HCT116 (cell line): ENCODE measurements at regions not wholly inside any gene's neighbourhood (a gene's known extent, or its start where the extent isn't known, plus 50 kb on each side); places are given as distances from the start of the nearest gene placed in this dataset.

ENCODE experiments used
- ATAC-seq: fragments of 200-7000 bp; cut with Tn5 transposase; 2 replicates; pipeline ENCODE4 v1.9.1; 2020; ENCODE audit warnings: mild to moderate bottlenecking, moderate library complexity
- BruUV-seq: library from RNA; stranded (reverse); fragments of 400-500 nt; replicated peaks from 2 replicates; lab custom pipeline; 2021; lab: Mats Ljungman, UMichigan
- CTCF ChIA-PET: fragments of 300-600 bp; sonication (Branson Sonifier 250); formaldehyde crosslinking; loops from one replicate; lab custom pipeline; 2021; ENCODE audit warnings: antibody characterized with exemption; lab: Charles Lee
- POLR2A ChIA-PET: fragments of 300-600, 350-600 bp; sonication (Branson Sonifier 250); formaldehyde crosslinking; loops from one replicate; lab custom pipeline; 2021; ENCODE audit warnings: antibody characterized with exemption; lab: Charles Lee
- RAD21 ChIA-PET, 2 experiments: fragments of 300-600 bp; sonication (Branson Sonifier 250); formaldehyde crosslinking; loops; one replicate each; lab custom pipeline; 2023; ENCODE audit warnings: low total read pairs in 2 of 2; ENCODE audit not compliant: uncharacterized antibody in 2 of 2, unreplicated experiment in 2 of 2, low non-redundant PET in 1 of 2; lab: Charles Lee
- DNase-seq: peaks from one replicate; pipeline ENCODE4 v3.0.0-alpha.2; 2010; ENCODE audit warnings: low read depth, low spot score
- H2AFZ ChIP-seq: fragments of 200-600 bp; shearing (Covaris generic), sonication (generic); 2 replicates; pipeline ENCODE4 v1.6.1; 2017; ENCODE audit warnings: low read depth, mixed run types, mixed read lengths, antibody characterized with exemption, low read length; ENCODE audit not compliant: poor library complexity, severe bottlenecking
- H3K27ac ChIP-seq: 2 replicates; pipeline ENCODE4 v1.5.1; 2012; ENCODE audit warnings: low read depth, low read length
- H3K27me3 ChIP-seq: fragments of 200-600 bp; sonication (generic); 2 replicates; pipeline ENCODE4 v1.6.1; 2016; ENCODE audit warnings: mixed run types, low read length, mixed read lengths; ENCODE audit not compliant: insufficient read depth
- H3K36me3 ChIP-seq, 2 experiments: fragments of 200-500 bp in 1 of 2; fragments of 200-600 bp in 1 of 2; sonication (Bioruptor generic) in 1 of 2; sonication (generic) in 1 of 2; 2 replicates each; pipeline versions ENCODE4 v1.5.1 to v1.6.1; 2014 to 2016; ENCODE audit warnings: low read length in 2 of 2, inconsistent platforms in 1 of 2, mixed read lengths in 1 of 2, mixed run types in 1 of 2; ENCODE audit not compliant: insufficient read depth in 2 of 2, control insufficient read depth in 1 of 2
- H3K4me1 ChIP-seq, 2 experiments: fragments of 200-600 bp in 1 of 2; sonication (generic) in 1 of 2; 2 replicates each; pipeline versions ENCODE4 v1.5.1 to v1.6.1; 2012 to 2017; ENCODE audit warnings: low read length in 2 of 2, inconsistent platforms in 1 of 2, mild to moderate bottlenecking in 1 of 2, mixed read lengths in 1 of 2, mixed run types in 1 of 2, moderate library complexity in 1 of 2; ENCODE audit not compliant: insufficient read depth in 2 of 2, control insufficient read depth in 1 of 2
- H3K4me2 ChIP-seq: fragments of 200-600 bp; sonication (generic); 2 replicates; pipeline ENCODE4 v1.6.1; 2017; ENCODE audit warnings: mixed run types, low read length, mixed read lengths
- H3K4me3 ChIP-seq, 2 experiments: fragments of 200-600 bp in 1 of 2; sonication (generic) in 1 of 2; replicated peaks in 1 of 2; 2 replicates each; pipeline ENCODE4 v1.5.1; 2011 to 2016; ENCODE audit warnings: low read length in 2 of 2, control low read depth in 1 of 2, low read depth in 1 of 2, mild to moderate bottlenecking in 1 of 2, mixed read lengths in 1 of 2, mixed run types in 1 of 2
- H3K79me2 ChIP-seq: fragments of 200-600 bp; sonication (generic); 2 replicates; pipeline ENCODE4 v1.6.1; 2017; ENCODE audit warnings: mild to moderate bottlenecking, mixed run types, low read length, moderate library complexity, mixed read lengths; ENCODE audit not compliant: insufficient read depth
- H3K9ac ChIP-seq: fragments of 200-600 bp; sonication (generic); 2 replicates; pipeline ENCODE4 v1.6.1; 2016; ENCODE audit warnings: low read length, mixed read lengths
- H3K9me2 ChIP-seq: fragments of 200-600 bp; sonication (generic), shearing (Covaris generic); 2 replicates; pipeline ENCODE4 v1.6.1; 2017; ENCODE audit warnings: mixed run types, mild to moderate bottlenecking, moderate library complexity; ENCODE audit not compliant: insufficient read depth
- H3K9me3 ChIP-seq, 2 experiments: fragments of 200-500 bp in 1 of 2; fragments of 200-600 bp in 1 of 2; sonication (Bioruptor generic) in 1 of 2; sonication (generic) in 1 of 2; 2 replicates each; pipeline ENCODE4 v1.6.1; 2014 to 2017; ENCODE audit warnings: low read length in 2 of 2, mixed read lengths in 2 of 2, inconsistent platforms in 1 of 2, low read depth in 1 of 2, mild to moderate bottlenecking in 1 of 2, mixed run types in 1 of 2, moderate library complexity in 1 of 2; ENCODE audit not compliant: control insufficient read depth in 1 of 2, insufficient read depth in 1 of 2
- H4K20me1 ChIP-seq: fragments of 200-600 bp; sonication (generic), shearing (Covaris generic); 2 replicates; pipeline ENCODE4 v1.6.1; 2017; ENCODE audit warnings: mixed run types, mild to moderate bottlenecking, moderate library complexity; ENCODE audit not compliant: insufficient read depth
- CBX3 ChIP-seq: IDR thresholded peaks from 2 replicates; pipeline ENCODE4 v1.6.1; 2012; ENCODE audit warnings: low read depth
- CEBPB ChIP-seq: IDR thresholded peaks from 2 replicates; pipeline ENCODE4 v1.6.1; 2012; ENCODE audit warnings: low read depth
- EGR1 ChIP-seq: IDR thresholded peaks from 2 replicates; pipeline ENCODE4 v1.6.1; 2012; ENCODE audit warnings: low read depth
- ELF1 ChIP-seq: IDR thresholded peaks from 2 replicates; pipeline ENCODE4 v1.6.1; 2012; ENCODE audit warnings: low read depth, borderline replicate concordance
- POLR2A ChIP-seq: IDR thresholded peaks from 2 replicates; pipeline ENCODE4 v1.7.0; 2011; ENCODE audit warnings: borderline replicate concordance; ENCODE audit not compliant: insufficient read depth, insufficient read length; ENCODE audit errors: extremely low read depth
- SP1 ChIP-seq: IDR thresholded peaks from 2 replicates; pipeline ENCODE4 v1.6.1; 2012; ENCODE audit warnings: low read depth
- TCF7L2 ChIP-seq: IDR thresholded peaks from 2 replicates; pipeline ENCODE4 v1.7.0; 2011; ENCODE audit warnings: borderline replicate concordance, inconsistent platforms; ENCODE audit not compliant: insufficient read depth, insufficient read length; ENCODE audit errors: extremely low read depth
- YY1 ChIP-seq: IDR thresholded peaks from 2 replicates; pipeline ENCODE4 v1.6.1; 2011; ENCODE audit warnings: low read length, low read depth, moderate library complexity, mild to moderate bottlenecking; ENCODE audit not compliant: insufficient replicate concordance; ENCODE audit errors: extremely low read depth
- ZFX ChIP-seq: fragments of 450-650 bp; IDR thresholded peaks from 2 replicates; pipeline ENCODE4 v1.6.1; 2017
- ZNF274 ChIP-seq: fragments of 200-500 bp; sonication (Bioruptor generic); IDR thresholded peaks from 2 replicates; pipeline ENCODE4 v1.6.1; 2014; ENCODE audit warnings: mild to moderate bottlenecking, low read depth, low read length, inconsistent platforms
- intact Hi-C: fragments of 100-400 bp; cut with micrococcal nuclease; formaldehyde crosslinking; loops from 2 replicates; pipeline ENCODE4 v1.10.0; 2022
- TF ChIP-seq, protein P1 (sequence below): IDR thresholded peaks from 2 replicates; pipeline ENCODE4 v1.6.1; 2011; ENCODE audit warnings: mild to moderate bottlenecking, low read length, moderate library complexity; ENCODE audit not compliant: insufficient replicate concordance; ENCODE audit errors: extremely low read depth
- TF ChIP-seq, protein P2 (sequence below): IDR thresholded peaks from 2 replicates; pipeline ENCODE4 v1.6.1; 2012

DNA sequence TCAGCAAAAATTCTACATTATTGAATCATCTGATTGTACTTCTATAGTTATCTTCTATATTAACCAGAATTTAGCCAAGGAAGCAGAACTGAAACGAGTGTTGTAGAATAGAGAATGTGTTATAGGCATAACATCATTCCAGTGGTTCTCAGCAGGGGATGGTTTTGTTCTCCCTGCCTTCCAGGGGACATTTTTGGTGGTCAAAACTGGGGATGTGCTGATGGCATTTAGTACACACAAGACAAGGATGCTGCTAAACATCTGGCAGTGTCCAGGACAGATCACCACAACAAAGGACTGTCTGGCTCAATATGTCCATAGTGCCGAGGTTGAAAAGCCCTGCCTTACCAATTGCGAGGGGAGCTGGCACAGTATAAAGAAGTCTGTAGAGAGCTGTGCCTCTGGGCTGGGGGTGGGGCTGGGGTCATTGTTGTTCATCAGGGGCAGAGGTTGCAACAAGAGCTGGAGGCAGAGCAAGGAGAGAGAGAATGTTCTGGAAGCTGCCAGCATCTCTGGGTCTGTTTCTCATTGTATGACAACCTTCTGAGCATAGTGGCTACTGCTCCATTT lies 1472.8 kb downstream of the AACS start:
- Histone ChIP-seq H3K9me3 (peaks cover 8 to 14% of the 10 kb centered on the region in 2 experiments; a peak in 2 of 4 replicates), H3K27ac (no peak overlapping the region), H2AFZ (no peak overlapping the region), H3K36me3 (no peaks in the 10 kb centered on the region; a peak in 1 of 4 replicates), H3K4me2 (no peak overlapping the region), H3K4me3 (no peak overlapping the region), H3K9me2 (no peaks in the 10 kb centered on the region), H3K9ac (no peak overlapping the region), H3K4me1 (no peaks in the 10 kb centered on the region), H3K79me2 (no peaks in the 10 kb centered on the region), H3K27me3 (no peaks in the 10 kb centered on the region), H4K20me1 (no peaks in the 10 kb centered on the region)
- TF ChIP-seq SP1 (no peak), EGR1 (no peak), TCF7L2 (no peak), ELF1 (no peak), YY1 (no peak), ZFX (no peak), ZNF274 (no peak), POLR2A (no peak), CBX3 (no peak), CEBPB (no peak)
- TF ChIP-seq, protein P1, sequence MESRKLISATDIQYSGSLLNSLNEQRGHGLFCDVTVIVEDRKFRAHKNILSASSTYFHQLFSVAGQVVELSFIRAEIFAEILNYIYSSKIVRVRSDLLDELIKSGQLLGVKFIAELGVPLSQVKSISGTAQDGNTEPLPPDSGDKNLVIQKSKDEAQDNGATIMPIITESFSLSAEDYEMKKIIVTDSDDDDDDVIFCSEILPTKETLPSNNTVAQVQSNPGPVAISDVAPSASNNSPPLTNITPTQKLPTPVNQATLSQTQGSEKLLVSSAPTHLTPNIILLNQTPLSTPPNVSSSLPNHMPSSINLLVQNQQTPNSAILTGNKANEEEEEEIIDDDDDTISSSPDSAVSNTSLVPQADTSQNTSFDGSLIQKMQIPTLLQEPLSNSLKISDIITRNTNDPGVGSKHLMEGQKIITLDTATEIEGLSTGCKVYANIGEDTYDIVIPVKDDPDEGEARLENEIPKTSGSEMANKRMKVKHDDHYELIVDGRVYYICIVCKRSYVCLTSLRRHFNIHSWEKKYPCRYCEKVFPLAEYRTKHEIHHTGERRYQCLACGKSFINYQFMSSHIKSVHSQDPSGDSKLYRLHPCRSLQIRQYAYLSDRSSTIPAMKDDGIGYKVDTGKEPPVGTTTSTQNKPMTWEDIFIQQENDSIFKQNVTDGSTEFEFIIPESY = no peak
- TF ChIP-seq, protein P2, sequence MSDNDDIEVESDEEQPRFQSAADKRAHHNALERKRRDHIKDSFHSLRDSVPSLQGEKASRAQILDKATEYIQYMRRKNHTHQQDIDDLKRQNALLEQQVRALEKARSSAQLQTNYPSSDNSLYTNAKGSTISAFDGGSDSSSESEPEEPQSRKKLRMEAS = no peak
- DNase-seq (no peak), ATAC-seq (no peak)
- ChIA-PET CTCF (no interaction called here), RAD21 (no interaction called here), POLR2A (no interaction called here)
- BruUV-seq = no TSS peak
- intact Hi-C loops = no loop called here
